ENCODE measurements at regions not wholly inside any gene's neighbourhood (a gene's known extent, or its start where the extent isn't known, plus 50 kb on each side); places are given as distances from the start of the nearest gene placed in this dataset.
"Not testable (repeated sequence)": the region's sequence is repeated elsewhere in the genome, so short reads cannot be mapped to it uniquely, and the experiment has no call there.

DNA sequence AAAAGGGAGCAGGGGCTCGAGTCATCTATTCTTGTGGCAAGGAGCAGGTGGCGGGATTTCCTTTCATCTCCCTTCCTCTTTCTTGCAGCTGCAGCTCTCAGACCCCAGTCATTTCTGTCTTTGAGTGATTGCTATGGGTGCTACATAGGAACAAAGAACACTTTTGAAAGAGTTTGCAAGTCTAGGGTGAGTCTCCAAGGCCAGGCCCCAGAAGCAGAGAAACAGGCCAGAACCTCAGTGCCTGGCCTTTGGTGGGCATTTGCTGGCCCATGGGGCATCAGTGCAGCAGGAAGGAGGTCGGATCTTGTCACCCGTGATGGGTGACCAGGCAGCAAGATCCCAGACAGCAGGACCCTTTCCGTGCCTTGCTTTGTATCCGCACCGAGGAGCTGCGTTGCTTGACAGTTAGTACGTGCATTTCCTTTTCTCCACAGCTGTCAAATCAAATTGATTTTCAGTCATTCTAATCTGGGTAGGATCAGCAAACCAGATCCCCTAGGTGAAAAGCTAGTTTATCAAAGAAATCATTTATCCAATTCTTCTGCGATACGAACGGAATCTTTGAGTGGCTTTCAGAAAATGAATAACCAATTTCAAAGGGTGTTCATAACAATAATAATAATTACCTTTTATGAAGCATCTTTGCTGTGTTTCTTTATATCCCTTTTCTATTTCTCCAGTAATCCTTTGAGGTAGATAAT, 244.6 kb upstream of the MAF start:
- DNase-seq: no peak

DNA sequence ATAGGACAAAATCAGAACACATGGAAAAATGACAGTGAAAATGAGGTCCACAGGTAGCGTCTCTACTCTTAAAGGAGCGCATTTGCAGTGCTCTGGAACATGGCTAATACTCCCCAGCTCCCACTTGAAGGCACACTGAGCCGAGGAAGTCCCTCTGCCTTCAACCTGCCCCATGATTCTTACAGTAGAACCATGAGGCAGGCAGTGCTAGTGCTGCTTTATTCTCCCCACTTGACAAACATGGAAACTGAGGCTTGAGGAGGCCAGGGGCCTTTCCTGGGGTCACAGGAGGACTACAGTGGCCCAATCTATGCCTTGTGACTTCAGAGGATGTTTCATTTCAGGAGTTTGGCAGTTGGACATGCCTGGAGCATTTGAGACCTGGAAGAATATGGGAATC, 244.1 kb upstream of the MAF start:
- DNase-seq: no peak

- no peak for DNase-seq
Measured at GRCh38 chr16:79843631-79844043, 243.1 kb upstream of the MAF start.

- DNase-seq: no peak
Measured at GRCh38 chr16:79843145-79843544, 242.6 kb upstream of the MAF start.

GRCh38 chr16:79842197-79842596, 241.7 kb upstream of the MAF start:
- DNase-seq: no peak

- DNase-seq: no peak
Measured at GRCh38 chr16:79839466-79840341, 239.2 kb upstream of the MAF start.

DNA sequence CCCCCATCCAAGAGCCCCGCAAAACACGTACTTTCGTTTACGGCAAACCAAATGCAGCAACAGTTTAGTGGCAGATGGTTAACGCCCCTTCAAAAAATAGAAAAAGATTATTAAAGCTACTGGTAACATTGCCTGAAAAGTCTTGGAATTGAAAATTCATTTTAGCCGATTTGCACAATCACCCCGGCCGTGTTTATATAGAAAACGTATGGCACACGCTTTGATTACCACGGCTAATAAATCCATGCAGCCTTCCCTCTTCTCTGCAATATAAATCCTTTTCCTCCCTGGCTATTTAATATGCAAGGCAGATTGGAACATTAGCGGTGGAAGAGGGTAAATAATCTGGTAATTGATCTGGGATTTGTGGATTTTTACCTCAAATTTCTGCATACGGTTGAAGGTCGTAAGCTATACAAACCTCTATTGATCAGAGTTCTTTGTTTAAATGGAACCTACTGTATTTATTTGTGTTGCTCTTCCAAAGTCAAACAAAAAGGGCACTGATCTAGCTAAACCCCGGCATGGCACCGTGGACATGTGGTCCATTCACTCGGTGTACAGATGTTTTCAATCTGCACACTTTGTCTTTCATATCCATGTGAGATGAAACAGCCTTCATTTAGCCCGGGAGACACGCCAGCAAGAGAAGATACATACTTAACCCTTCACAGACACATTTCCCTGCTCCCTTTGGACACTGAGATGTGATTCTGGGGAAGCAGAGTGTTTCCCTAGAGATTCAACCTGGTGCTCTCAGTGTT, 238.1 kb upstream of the MAF start:
- DNase-seq: no peak

DNA sequence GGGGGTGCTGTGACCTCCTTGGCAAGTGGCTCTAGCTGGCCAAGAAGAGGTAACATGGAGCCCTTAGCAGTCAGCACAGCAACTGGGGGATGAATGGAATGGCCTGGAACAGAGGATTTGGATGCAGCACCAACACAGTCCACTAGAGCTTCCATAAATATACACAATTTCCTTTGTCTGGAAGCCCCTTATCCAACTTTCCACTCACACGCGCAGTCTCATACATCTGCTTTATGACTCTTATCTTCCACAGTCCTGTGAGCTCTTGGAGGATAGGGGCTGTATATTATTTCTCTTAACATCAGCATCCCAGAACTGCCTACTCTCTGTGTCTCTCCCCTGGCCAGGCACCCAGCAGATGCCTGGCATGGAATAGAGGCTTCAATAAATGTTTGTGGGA, 235.6 kb upstream of the MAF start:
- DNase-seq: no peak

- DNase-seq: no peak
Measured at GRCh38 chr16:79835194-79835593, 234.7 kb upstream of the MAF start.

DNA sequence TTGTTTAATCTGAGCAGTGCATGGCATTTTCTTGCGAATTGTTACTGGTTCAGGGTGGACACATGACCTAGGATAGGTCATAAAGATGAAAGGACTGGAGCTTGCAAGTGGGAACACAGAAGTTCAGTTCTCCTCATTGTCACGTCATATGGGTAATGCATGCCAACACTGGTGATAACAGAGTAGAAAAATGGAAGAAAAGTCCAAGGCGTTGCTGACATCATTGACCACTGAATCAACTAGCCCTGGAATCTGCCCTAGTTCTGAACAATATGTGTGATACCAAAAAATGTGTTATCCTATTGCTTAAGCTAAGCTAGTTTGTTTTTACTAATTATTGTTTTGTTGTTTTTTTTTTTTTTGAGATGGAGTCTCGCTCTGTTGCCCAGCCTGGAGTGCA, 234.2 kb upstream of the MAF start:
- DNase-seq: no peak

DNA sequence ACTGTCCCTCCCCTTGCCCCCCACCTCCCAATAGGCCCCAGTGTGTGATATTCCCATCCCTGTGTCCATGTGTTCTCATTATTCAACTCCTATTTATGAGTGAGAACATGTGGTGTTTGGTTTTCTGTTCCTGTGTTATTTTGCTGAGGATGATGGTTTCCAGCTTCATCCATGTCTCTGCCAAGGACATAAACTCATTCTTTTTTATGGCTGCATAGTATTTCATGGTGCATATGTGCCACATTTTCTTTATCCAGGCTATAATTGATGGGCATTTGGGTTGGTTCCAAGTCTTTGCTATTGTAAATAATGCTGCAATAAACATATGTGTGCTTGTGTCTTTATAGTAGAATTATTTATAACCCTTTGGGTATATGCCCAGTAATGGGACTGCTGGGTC, 233.5 kb upstream of the MAF start:
- DNase-seq: not testable (repeated sequence)

DNA sequence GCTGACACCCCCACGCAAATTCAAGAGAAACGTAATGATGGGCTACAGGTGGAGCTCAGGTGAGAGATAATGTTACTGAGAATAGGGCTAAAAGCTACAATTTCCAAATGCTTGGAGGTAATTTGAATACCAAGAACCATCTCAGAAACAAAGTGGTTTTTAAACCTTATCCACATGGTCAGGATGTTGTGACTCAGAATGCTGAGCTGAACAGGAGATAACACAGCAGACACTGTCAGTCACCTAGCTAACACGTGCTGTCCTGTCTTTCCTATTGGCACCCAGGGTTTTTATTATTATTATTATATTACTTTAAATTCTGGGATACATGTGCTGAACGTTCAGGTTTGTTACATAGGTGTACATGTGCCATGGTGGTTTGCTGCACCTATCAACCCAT, 233.0 kb upstream of the MAF start:
- no peak for DNase-seq

- DNase-seq: no peak
Measured at GRCh38 chr16:79826732-79827475, 226.4 kb upstream of the MAF start.

- DNase-seq: no peak
Measured at GRCh38 chr16:79825002-79825401, 224.5 kb upstream of the MAF start.

- DNase-seq: no peak
Measured at GRCh38 chr16:79823639-79824038, 223.1 kb upstream of the MAF start.

DNA sequence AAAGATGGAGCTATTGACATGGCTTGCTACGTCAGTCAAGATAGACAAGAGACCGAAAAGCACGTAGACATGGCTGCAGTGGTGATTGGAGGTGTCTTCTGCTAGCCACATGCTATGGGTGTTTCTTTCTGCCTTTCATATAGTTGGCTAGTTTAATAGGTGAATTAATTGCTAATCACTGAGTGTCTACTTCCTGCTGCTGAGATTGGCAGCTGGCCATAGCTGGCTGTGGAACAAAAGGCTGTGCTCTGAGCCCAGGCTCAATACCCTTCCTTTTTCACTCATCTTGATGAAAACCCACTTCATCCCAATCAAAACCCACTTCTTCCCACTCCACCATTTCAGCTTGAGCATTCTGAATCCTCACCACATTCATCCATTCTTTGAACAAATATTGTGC, 221.4 kb upstream of the MAF start:
- no peak for DNase-seq

- DNase-seq: no peak
Measured at GRCh38 chr16:79816081-79816497, 215.6 kb upstream of the MAF start.

DNA sequence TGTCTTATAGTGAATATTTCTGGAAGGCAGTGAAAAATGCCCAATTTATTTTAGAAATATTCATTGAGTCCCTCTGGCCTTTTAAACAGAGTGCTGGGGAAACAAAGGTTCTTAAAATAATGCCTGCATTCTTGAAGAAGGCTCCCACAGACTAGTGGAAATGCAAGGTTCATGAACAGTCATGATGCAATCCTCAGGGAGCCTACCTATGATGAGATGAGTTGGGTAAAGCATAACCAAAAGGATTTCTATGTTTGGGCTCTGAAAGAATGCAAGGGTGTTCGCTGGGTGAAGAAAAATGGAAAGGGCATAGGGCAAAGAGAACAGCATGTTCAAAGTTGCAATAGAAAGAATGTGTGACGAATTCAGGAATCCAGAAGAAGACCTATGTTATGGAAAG, 214.5 kb upstream of the MAF start:
- DNase-seq: no peak

DNA sequence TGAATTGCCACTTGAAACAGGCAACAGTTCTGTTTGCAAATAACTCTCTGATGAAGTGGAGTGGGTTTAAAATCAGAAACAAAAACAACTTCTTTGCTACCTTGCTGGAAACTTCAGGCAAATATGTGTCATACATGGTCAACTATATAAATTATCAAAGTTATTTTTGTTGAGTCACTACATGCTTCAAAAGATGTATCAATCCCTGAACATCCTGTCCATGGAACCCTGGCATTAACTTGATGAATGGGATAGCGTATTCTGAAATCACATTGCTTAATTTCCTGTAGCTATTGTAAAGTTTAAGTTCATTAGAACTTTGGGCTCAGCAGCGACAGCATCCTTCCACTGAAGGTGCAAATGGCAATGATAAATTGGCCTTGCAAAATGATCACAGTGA, 213.6 kb upstream of the MAF start:
- DNase-seq: no peak

DNA sequence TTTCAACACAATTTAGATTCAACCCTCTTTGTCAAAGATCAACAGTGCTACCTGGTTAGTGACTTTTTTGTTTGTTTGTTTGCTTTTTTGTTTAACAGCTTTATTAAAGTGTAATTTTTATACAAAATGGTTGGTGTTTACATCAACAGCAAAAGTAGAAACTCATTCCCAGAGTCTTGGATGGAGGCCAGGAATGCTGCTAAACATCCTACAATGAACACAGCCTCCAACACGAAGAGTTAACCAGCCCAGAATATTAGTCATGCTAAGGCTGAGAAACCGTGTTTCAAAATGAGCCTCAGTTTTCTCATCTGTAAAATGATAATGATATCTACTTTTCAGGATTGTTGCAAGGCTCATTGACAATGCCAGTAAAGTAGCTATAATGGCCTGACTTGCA, 211.0 kb upstream of the MAF start:
- no peak for DNase-seq

- DNase-seq: no peak
Measured at GRCh38 chr16:79810449-79811189, 210.1 kb upstream of the MAF start.

GRCh38 chr16:79809376-79809775, 208.8 kb upstream of the MAF start:
- no peak for DNase-seq

Measured in cerebellar nuclear complex (tissue), 1 donor.